Stomach smooth muscle (tissue), 2 donors: ENCODE measurements at regions not wholly inside any gene's neighbourhood (a gene's known extent, or its start where the extent isn't known, plus 50 kb on each side); places are given as distances from the start of the nearest gene placed in this dataset.

Experiments used
- H3K27ac ChIP-seq: one replicate; pipeline ENCODE4 v1.7.0; 2013; ENCODE audit warnings: mild to moderate bottlenecking, low read length, inconsistent platforms
- H3K27me3 ChIP-seq, 2 donors: one replicate each; pipeline ENCODE4 v1.7.0; 2013; ENCODE audit warnings: low read length in 2 of 2; ENCODE audit not compliant: insufficient read depth in 2 of 2, control insufficient read depth in 1 of 2
- H3K36me3 ChIP-seq, 2 donors: one replicate each; pipeline ENCODE4 v1.7.0; 2013; ENCODE audit warnings: low read length in 2 of 2; ENCODE audit not compliant: control insufficient read depth in 2 of 2, insufficient read depth in 2 of 2
- H3K4me1 ChIP-seq: one replicate; pipeline ENCODE4 v1.7.0; 2013; ENCODE audit warnings: low read length; ENCODE audit not compliant: control insufficient read depth, insufficient read depth
- H3K4me3 ChIP-seq, 2 donors: one replicate each; pipeline ENCODE4 v1.7.0; 2013; ENCODE audit warnings: low read length in 2 of 2
- H3K9ac ChIP-seq, 2 donors: one replicate each; pipeline ENCODE4 v1.7.0; 2013; ENCODE audit warnings: low read length in 2 of 2, mild to moderate bottlenecking in 1 of 2
- H3K9me3 ChIP-seq, 2 donors: one replicate each; pipeline ENCODE4 v1.7.0; 2013; ENCODE audit warnings: low read length in 2 of 2; ENCODE audit not compliant: control insufficient read depth in 2 of 2
- donor health status: healthy.
- donor health status: Pancreatic carcinoma.

DNA sequence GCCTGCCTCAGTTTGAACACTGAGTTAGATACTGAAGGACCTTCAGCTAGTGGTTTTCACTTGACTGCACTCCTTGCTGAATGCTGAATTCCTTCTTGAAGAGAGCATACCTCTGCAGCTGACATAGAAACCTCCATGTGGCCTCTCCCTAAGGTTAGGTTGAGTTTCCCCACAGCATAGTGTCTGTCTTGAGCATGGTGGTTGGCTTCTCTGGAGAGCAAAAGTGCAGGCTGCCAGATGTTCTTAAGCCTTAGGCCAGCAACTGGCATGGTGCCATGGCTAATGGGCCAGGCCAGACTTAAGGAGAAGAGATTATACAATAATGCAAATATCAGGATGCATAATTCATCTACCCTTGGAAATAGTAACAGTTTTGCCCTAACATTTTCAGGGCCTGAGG, 545.6 kb upstream of the ZNF385D start:
- Histone ChIP-seq H3K9ac (no peak overlapping the region), H3K27me3 (no peaks in the 10 kb centered on the region), H3K27ac (no peak overlapping the region), H3K36me3 (no peaks in the 10 kb centered on the region), H3K4me3 (no peak overlapping the region), H3K4me1 (no peaks in the 10 kb centered on the region), H3K9me3 (no peaks in the 10 kb centered on the region)

GRCh38 chr3:22297436-22297835, 546.4 kb upstream of the ZNF385D start:
- no peak overlapping the region for H3K4me3 ChIP-seq
- H3K9ac ChIP-seq, result no peak overlapping the region
- no peaks in the 10 kb centered on the region for H3K4me1 ChIP-seq
- H3K9me3 ChIP-seq, result no peaks in the 10 kb centered on the region
- no peaks in the 10 kb centered on the region for H3K36me3 ChIP-seq
- H3K27me3 ChIP-seq, result no peaks in the 10 kb centered on the region
- H3K27ac ChIP-seq, result no peak overlapping the region

GRCh38 chr3:22306454-22306853, 555.4 kb upstream of the ZNF385D start:
- H3K27ac ChIP-seq, result no peak overlapping the region
- no peaks in the 10 kb centered on the region for H3K27me3 ChIP-seq
- no peaks in the 10 kb centered on the region for H3K36me3 ChIP-seq
- H3K9me3 ChIP-seq, result peaks cover 0 to 3% of the 10 kb centered on the region in 2 donors
- no peak overlapping the region for H3K9ac ChIP-seq
- no peaks in the 10 kb centered on the region for H3K4me1 ChIP-seq
- no peak overlapping the region for H3K4me3 ChIP-seq

DNA sequence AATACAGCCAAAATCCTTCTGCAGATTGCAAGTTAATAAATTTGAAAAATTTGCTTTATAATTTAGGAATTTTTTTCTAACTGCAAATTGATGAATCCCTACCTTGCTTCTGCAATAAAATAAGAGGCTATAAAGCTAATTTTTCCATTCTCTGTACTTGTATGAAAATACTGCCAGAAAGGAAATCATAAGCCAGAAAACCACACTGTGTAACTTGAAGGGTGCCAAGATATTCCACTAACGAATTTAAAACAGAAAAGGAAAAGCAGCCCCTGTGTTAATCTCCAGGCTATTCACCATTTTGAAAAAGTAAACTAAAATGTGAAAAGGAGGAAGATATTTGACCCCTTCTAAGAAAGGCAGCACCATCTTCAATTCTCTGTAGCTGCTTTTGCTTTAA, 557.9 kb upstream of the ZNF385D start:
- H3K4me3 ChIP-seq, result no peak overlapping the region
- no peak overlapping the region for H3K27ac ChIP-seq
- no peaks in the 10 kb centered on the region for H3K27me3 ChIP-seq
- no peaks in the 10 kb centered on the region for H3K9me3 ChIP-seq
- no peaks in the 10 kb centered on the region for H3K36me3 ChIP-seq
- no peak overlapping the region for H3K9ac ChIP-seq
- H3K4me1 ChIP-seq, result no peaks in the 10 kb centered on the region

DNA sequence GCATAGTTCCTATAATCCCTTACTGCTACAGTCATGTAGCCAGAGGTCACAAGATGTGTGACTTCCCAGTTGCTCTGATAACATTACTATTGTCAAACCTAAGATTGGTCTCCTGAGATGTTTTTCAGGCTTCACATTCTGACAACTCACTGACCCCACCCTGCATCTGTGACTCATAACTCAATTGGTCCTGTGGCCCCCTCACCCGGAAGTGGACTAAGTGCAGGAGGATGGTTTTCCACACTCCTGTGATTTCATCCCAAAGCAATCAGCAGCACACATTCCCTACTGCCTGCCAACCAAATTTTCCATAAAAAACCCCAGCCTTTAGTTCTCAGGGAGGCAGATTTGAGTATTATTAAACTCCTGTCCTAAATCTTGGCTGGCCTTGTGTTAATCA, 564.9 kb upstream of the ZNF385D start:
- no peak overlapping the region for H3K27ac ChIP-seq
- H3K4me1 ChIP-seq, result no peaks in the 10 kb centered on the region
- H3K9ac ChIP-seq, result no peak overlapping the region
- H3K9me3 ChIP-seq, result no peaks in the 10 kb centered on the region
- H3K36me3 ChIP-seq, result no peaks in the 10 kb centered on the region
- H3K27me3 ChIP-seq, result no peaks in the 10 kb centered on the region
- no peak overlapping the region for H3K4me3 ChIP-seq

GRCh38 chr3:22318325-22318724, 567.3 kb upstream of the ZNF385D start:
- H3K36me3 ChIP-seq, result no peaks in the 10 kb centered on the region
- no peaks in the 10 kb centered on the region for H3K27me3 ChIP-seq
- no peak overlapping the region for H3K27ac ChIP-seq
- no peak overlapping the region for H3K9ac ChIP-seq
- H3K9me3 ChIP-seq, result no peaks in the 10 kb centered on the region
- no peak overlapping the region for H3K4me3 ChIP-seq
- no peaks in the 10 kb centered on the region for H3K4me1 ChIP-seq

GRCh38 chr3:22319446-22319845, 568.4 kb upstream of the ZNF385D start:
- H3K27ac ChIP-seq, result no peak overlapping the region
- no peak overlapping the region for H3K4me3 ChIP-seq
- H3K36me3 ChIP-seq, result no peaks in the 10 kb centered on the region

DNA sequence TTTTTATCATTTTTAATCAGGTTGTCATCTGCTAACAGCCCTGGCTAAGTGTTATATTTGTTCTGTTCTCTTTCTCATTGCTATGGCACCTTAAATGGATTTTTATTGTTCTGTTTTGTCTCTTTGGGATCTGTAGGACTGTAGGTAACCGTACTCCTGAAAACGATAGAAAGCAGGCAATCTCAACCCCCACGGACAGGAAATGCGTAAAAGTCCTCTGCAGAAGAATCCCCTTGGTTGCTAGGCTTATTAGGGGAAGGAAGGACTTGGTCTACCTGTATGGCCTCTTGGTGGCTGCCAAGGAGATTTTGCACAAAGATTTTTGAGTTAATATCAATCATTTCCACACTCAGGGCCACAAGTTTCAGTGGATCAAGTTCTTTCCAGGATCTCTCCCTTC, 571.9 kb upstream of the ZNF385D start:
- Histone ChIP-seq H3K9ac (no peak overlapping the region), H3K27me3 (no peaks in the 10 kb centered on the region), H3K36me3 (no peaks in the 10 kb centered on the region), H3K4me1 (no peaks in the 10 kb centered on the region), H3K27ac (no peak overlapping the region), H3K9me3 (no peaks in the 10 kb centered on the region), H3K4me3 (no peak overlapping the region)

More at GRCh38 chr3:22319446-22319845, 568.4 kb upstream of the ZNF385D start:
- Histone ChIP-seq H3K9ac (no peak overlapping the region), H3K9me3 (no peaks in the 10 kb centered on the region), H3K4me1 (no peaks in the 10 kb centered on the region), H3K27me3 (no peaks in the 10 kb centered on the region)

DNA sequence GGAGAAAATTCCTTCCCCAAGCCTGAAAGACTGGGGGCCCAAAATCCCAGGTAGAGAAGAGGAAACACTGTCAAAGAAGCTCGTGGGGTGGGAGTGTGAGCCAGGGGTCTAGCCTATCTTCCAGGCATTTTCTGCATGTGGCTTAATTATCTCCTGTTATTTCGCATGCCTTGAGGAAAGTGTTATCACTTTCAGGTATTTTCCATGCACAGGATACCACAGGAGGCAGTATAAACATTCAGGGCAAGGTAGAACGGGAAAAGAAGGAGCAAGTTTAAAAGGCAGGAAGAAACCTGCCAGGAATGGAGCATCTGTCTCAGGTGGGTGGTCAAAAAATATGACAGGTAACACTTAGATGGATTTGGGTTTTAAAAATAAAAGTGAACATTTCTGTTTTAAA, 575.3 kb upstream of the ZNF385D start:
- no peaks in the 10 kb centered on the region for H3K27me3 ChIP-seq

DNA sequence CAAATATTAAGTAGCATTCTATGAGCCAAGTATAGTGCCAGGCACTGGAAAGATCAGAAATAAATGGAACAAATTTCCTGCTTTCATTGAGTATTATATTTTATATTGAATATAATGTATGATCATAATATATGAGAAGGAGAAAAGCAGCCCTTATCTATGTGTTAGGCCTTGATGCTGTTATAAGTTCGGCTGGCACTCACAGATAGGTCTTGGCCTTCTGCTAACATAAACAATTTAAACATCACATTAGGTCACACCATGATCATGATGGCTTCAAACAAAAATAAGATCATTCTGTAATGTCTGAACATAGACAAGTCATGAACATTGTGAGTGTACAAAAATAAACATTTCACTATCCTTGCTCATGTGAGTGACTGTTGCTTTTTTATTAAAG, 584.0 kb upstream of the ZNF385D start:
- Histone ChIP-seq H3K9me3 (no peaks in the 10 kb centered on the region), H3K36me3 (no peaks in the 10 kb centered on the region), H3K9ac (no peak overlapping the region), H3K4me1 (no peaks in the 10 kb centered on the region), H3K27ac (no peak overlapping the region), H3K27me3 (no peaks in the 10 kb centered on the region), H3K4me3 (no peak overlapping the region)

More for the DNA sequence above, 575.3 kb upstream of the ZNF385D start:
- Histone ChIP-seq H3K9ac (no peak overlapping the region), H3K9me3 (no peaks in the 10 kb centered on the region), H3K4me1 (no peaks in the 10 kb centered on the region), H3K27ac (no peak overlapping the region), H3K4me3 (no peak overlapping the region), H3K36me3 (no peaks in the 10 kb centered on the region)

DNA sequence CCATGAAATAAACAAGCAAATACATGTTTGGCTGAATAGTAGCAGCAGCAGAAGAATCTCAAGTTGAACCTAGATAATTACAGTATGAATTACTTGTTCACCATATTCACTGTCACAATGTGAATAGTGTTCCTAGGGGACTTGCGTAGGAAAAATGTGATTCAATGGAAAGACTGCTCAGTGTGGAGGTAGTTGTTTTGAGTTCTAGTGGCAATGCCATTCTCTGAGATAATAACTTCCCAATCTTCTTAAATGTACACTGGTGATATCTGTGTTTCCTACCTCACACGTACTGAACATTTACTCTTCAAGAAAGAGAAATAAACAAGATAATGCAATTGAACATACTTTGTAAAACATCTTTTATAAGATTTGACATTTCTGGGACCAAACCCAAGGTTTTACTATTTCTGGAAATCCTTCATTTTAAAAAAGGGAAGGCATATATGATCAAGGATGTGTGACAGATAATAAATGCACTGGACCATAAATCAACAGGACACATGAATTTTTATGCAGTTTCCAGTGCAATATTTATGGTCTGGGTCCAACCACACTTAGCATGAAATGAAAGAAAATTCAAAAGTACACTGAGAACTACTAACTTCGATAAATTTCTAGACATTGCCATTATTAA, 598.3 kb upstream of the ZNF385D start:
- Histone ChIP-seq H3K4me3 (no peak overlapping the region), H3K9me3 (no peaks in the 10 kb centered on the region), H3K27ac (no peak overlapping the region), H3K9ac (no peak overlapping the region), H3K36me3 (no peaks in the 10 kb centered on the region), H3K4me1 (no peaks in the 10 kb centered on the region), H3K27me3 (no peaks in the 10 kb centered on the region)
